ENCODE measurements at regions not wholly inside any gene's neighbourhood (a gene's known extent, or its start where the extent isn't known, plus 50 kb on each side); places are given as distances from the start of the nearest gene placed in this dataset.

GRCh38 chr6:92784235-92784634, 635.1 kb downstream of the EPHA7 start:
- ATAC-seq (no peak), DNase-seq (no peak)
- no peak overlapping the region for H3K4me3 ChIP-seq
- H3K4me1 ChIP-seq, result no peaks in the 10 kb centered on the region
- H3K36me3 ChIP-seq (replicated peaks in 1 of 2; ENCODE audit: insufficient read depth in 1 of 2, low read depth in 2 of 2), result no peaks in the 10 kb centered on the region
- H3K9me3 ChIP-seq, result no peaks in the 10 kb centered on the region
- WGBS, 2 donors, result 30 to 46% methylated on average over 1 of the region's 1 CpG
- no peaks in the 10 kb centered on the region for H3K27me3 ChIP-seq
- intact Hi-C loops (cut with DNase I), result no loop called here
- TF ChIP-seq POLR2A (IDR thresholded peaks at IDR 0.05) (no peak), CTCF (IDR thresholded peaks at IDR 0.05) (no peak)
- H3K27ac ChIP-seq, result no peak overlapping the region

GRCh38 chr6:92779746-92780145, 639.6 kb downstream of the EPHA7 start:
- intact Hi-C loops (cut with DNase I), result no loop called here
- WGBS, 2 donors, result 7 to 14% methylated on average over 1 of the region's 1 CpG
- peak in 3 of 4 donors; percentile 4 to 52 (median 24) for DNase-seq
- H3K9me3 ChIP-seq, result no peaks in the 10 kb centered on the region
- no peaks in the 10 kb centered on the region for H3K4me1 ChIP-seq
- no peak for ATAC-seq
- no peaks in the 10 kb centered on the region for H3K36me3 ChIP-seq (replicated peaks in 1 of 2; ENCODE audit: insufficient read depth in 1 of 2, low read depth in 2 of 2)
- TF ChIP-seq POLR2A (IDR thresholded peaks at IDR 0.05) (no peak), CTCF (IDR thresholded peaks at IDR 0.05) (no peak)
- no peak overlapping the region for H3K27ac ChIP-seq
- no peak overlapping the region for H3K4me3 ChIP-seq
- no peaks in the 10 kb centered on the region for H3K27me3 ChIP-seq

- Histone ChIP-seq H3K27me3 (no peaks in the 10 kb centered on the region), H3K9me3 (no peaks in the 10 kb centered on the region), H3K36me3 (replicated peaks in 1 of 2; ENCODE audit: insufficient read depth in 1 of 2, low read depth in 2 of 2) (no peaks in the 10 kb centered on the region), H3K4me3 (no peak overlapping the region), H3K4me1 (no peaks in the 10 kb centered on the region), H3K27ac (no peak overlapping the region)
- DNase-seq (no peak), ATAC-seq (no peak)
- TF ChIP-seq POLR2A (IDR thresholded peaks at IDR 0.05), result no peak
- peak in 2 of 7 experiments; percentile 23 to 24 for TF ChIP-seq CTCF (IDR thresholded peaks at IDR 0.05)
- 10 to 11% methylated on average over 1 of the region's 1 CpG for WGBS, 2 donors
- intact Hi-C loops (cut with DNase I), result no loop called here
Measured at GRCh38 chr6:92777146-92777740, 642.1 kb downstream of the EPHA7 start.

GRCh38 chr6:92770540-92770939, 648.8 kb downstream of the EPHA7 start:
- Histone ChIP-seq H3K27me3 (no peaks in the 10 kb centered on the region), H3K27ac (no peak overlapping the region), H3K36me3 (replicated peaks in 1 of 2; ENCODE audit: insufficient read depth in 1 of 2, low read depth in 2 of 2) (no peaks in the 10 kb centered on the region), H3K9me3 (no peaks in the 10 kb centered on the region), H3K4me1 (no peaks in the 10 kb centered on the region), H3K4me3 (no peak overlapping the region)
- ATAC-seq (no peak), DNase-seq (no peak)
- TF ChIP-seq CTCF (IDR thresholded peaks at IDR 0.05), result no peak
- TF ChIP-seq POLR2A (IDR thresholded peaks at IDR 0.05), result no peak
- WGBS, 2 donors, result 51 to 55% methylated on average over 5 of the region's 5 CpGs
- intact Hi-C loops (cut with DNase I), result no loop called here

GRCh38 chr6:92767101-92767500, 652.3 kb downstream of the EPHA7 start:
- H3K4me3 ChIP-seq, result no peak overlapping the region
- TF ChIP-seq POLR2A (IDR thresholded peaks at IDR 0.05), result no peak
- no peak for TF ChIP-seq CTCF (IDR thresholded peaks at IDR 0.05)
- no peaks in the 10 kb centered on the region for H3K9me3 ChIP-seq
- no peaks in the 10 kb centered on the region for H3K36me3 ChIP-seq (replicated peaks in 1 of 2; ENCODE audit: insufficient read depth in 1 of 2, low read depth in 2 of 2)
- no peaks in the 10 kb centered on the region for H3K27me3 ChIP-seq
- 72 to 77% methylated on average over 1 of the region's 1 CpG for WGBS, 2 donors
- DNase-seq (no peak), ATAC-seq (no peak)
- intact Hi-C loops (cut with DNase I), result no loop called here
- H3K4me1 ChIP-seq, result no peaks in the 10 kb centered on the region
- H3K27ac ChIP-seq, result no peak overlapping the region

Measured in body of pancreas (tissue), 4 donors.